Stimulated activated CD4-positive, alpha-beta T cell treated with anti-CD3 and anti-CD28 coated beads, Interleukin-1b, Interleukin-23, amount 100 ng/mL, for 1 hour (primary cell): ENCODE measurements at regions not wholly inside any gene's neighbourhood (a gene's known extent, or its start where the extent isn't known, plus 50 kb on each side); places are given as distances from the start of the nearest gene placed in this dataset.

Source experiments
- DNase-seq, 2 donors: peaks; one replicate each; pipeline ENCODE4 v3.0.0-alpha.2; 2020; ENCODE audit warnings: low read depth in 2 of 2

- DNase-seq, result no peak
Observed at GRCh38 chr6:148044921-148045320, 297.7 kb upstream of the SASH1 start.

- DNase-seq, result no peak
Observed at GRCh38 chr6:148053209-148053608, 289.4 kb upstream of the SASH1 start.

GRCh38 chr6:148053796-148054195 is 288.8 kb upstream of the SASH1 start:
- no peak for DNase-seq

GRCh38 chr6:148054219-148054618 is 288.4 kb upstream of the SASH1 start:
- no peak for DNase-seq

- DNase-seq, result no peak
Observed at GRCh38 chr6:148055419-148055818, 287.2 kb upstream of the SASH1 start.

- no peak for DNase-seq
Observed at GRCh38 chr6:148059869-148060268, 282.8 kb upstream of the SASH1 start.

GRCh38 chr6:148064406-148065134 is 278.1 kb upstream of the SASH1 start:
- no peak for DNase-seq

- no peak for DNase-seq
Observed at GRCh38 chr6:148068437-148069061, 274.1 kb upstream of the SASH1 start.

- no peak for DNase-seq
Observed at GRCh38 chr6:148069256-148069655, 273.4 kb upstream of the SASH1 start.

GRCh38 chr6:148074291-148074690 is 268.3 kb upstream of the SASH1 start:
- no peak for DNase-seq

- DNase-seq, result no peak
Observed at GRCh38 chr6:148074738-148075137, 267.9 kb upstream of the SASH1 start.

- DNase-seq, result no peak
Observed at GRCh38 chr6:148075352-148075751, 267.3 kb upstream of the SASH1 start.

GRCh38 chr6:148076051-148076450 is 266.6 kb upstream of the SASH1 start:
- no peak for DNase-seq

- no peak for DNase-seq
Observed at GRCh38 chr6:148080315-148080714, 262.3 kb upstream of the SASH1 start.

- DNase-seq, result no peak
Observed at GRCh38 chr6:148081076-148081475, 261.6 kb upstream of the SASH1 start.

- no peak for DNase-seq
Observed at GRCh38 chr6:148082044-148082443, 260.6 kb upstream of the SASH1 start.

GRCh38 chr6:148082696-148083095 is 259.9 kb upstream of the SASH1 start:
- no peak for DNase-seq

- no peak for DNase-seq
Observed at GRCh38 chr6:148085631-148086331, 256.9 kb upstream of the SASH1 start.

GRCh38 chr6:148086386-148086785 is 256.3 kb upstream of the SASH1 start:
- DNase-seq, result no peak

- DNase-seq, result no peak
Observed at GRCh38 chr6:148086843-148087242, 255.8 kb upstream of the SASH1 start.

GRCh38 chr6:148087659-148088058 is 255.0 kb upstream of the SASH1 start:
- no peak for DNase-seq

GRCh38 chr6:148090326-148090725 is 252.3 kb upstream of the SASH1 start:
- no peak for DNase-seq

GRCh38 chr6:148091394-148091793 is 251.2 kb upstream of the SASH1 start:
- DNase-seq, result no peak
